SJCRH30 (cell line): ENCODE measurements at regions not wholly inside any gene's neighbourhood (a gene's known extent, or its start where the extent isn't known, plus 50 kb on each side); places are given as distances from the start of the nearest gene placed in this dataset.
"Not testable (repeated sequence)": the region's sequence is repeated elsewhere in the genome, so short reads cannot be mapped to it uniquely, and the experiment has no call there.

ENCODE experiments used
- DNase-seq, 2 experiments: peaks; one replicate each; pipeline ENCODE4 v3.0.0-alpha.2; 2015 to 2020
- H3K27ac ChIP-seq: fragments of 250-450 bp; sonication (Bioruptor Pico); 2 replicates; pipeline ENCODE4 v1.5.1; 2020; ENCODE audit warnings: mild to moderate bottlenecking, moderate library complexity
- H3K27me3 ChIP-seq: fragments of 250-450 bp; sonication (Bioruptor Pico); 2 replicates; pipeline ENCODE4 v1.5.1; 2020; ENCODE audit warnings: mild to moderate bottlenecking, moderate library complexity
- H3K36me3 ChIP-seq: fragments of 250-450 bp; sonication (Bioruptor Pico); 2 replicates; pipeline ENCODE4 v1.5.1; 2020; ENCODE audit warnings: mild to moderate bottlenecking, moderate library complexity
- H3K4me1 ChIP-seq: fragments of 250-450 bp; sonication (Bioruptor Pico); 2 replicates; pipeline ENCODE4 v1.5.1; 2020; ENCODE audit warnings: mild to moderate bottlenecking, moderate library complexity
- H3K4me3 ChIP-seq: fragments of 250-450 bp; sonication (Bioruptor Pico); 2 replicates; pipeline ENCODE4 v1.5.1; 2020; ENCODE audit warnings: mild to moderate bottlenecking, moderate library complexity
- H3K9me3 ChIP-seq: fragments of 250-450 bp; sonication (Bioruptor Pico); replicated peaks from 2 replicates; pipeline ENCODE4 v1.5.1; 2020; ENCODE audit warnings: mild to moderate bottlenecking, moderate library complexity

DNA sequence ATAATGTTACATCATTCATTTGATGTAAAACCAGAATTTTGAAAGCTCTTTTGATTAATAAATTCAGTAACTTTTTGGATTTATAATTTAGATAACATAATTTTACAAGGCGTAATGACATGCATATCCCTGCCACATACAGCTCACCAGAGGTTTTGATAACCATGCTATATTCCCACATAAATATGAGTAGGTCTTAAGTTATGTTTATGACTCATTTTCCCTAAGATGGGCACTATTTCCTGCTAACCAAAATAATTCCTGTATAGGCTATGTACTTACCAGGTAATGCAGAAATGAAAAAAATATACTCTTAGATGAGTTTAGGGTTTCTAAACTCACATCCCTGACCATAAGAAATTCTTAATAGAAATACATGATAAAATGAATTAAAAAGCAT, 93.9 kb upstream of the EDIL3 start:
- no peak for DNase-seq

DNA sequence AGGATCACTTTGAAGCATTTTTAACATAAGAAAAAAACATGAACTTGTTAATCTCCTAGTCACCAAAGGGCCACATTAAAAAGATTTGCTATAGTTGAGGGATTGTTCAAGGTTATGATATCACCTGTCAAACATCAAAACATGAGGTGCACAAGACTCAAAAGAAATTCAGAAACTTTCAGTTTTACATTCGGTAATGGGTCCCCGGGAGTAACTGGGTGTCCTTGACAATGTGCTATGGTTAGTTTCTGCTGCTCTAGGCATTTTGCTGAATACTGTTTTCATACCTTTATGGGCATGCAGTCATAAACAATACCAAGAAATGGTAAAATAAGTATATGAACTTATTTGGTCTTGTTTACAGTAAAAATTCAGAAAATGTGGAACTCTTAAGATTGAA, 92.8 kb upstream of the EDIL3 start:
- no peaks in the 10 kb centered on the region for H3K27me3 ChIP-seq
- no peak overlapping the region for H3K27ac ChIP-seq
- H3K4me3 ChIP-seq: no peak overlapping the region
- no peaks in the 10 kb centered on the region for H3K4me1 ChIP-seq
- no peak for DNase-seq
- H3K36me3 ChIP-seq: no peaks in the 10 kb centered on the region
- no peaks in the 10 kb centered on the region for H3K9me3 ChIP-seq

More for the DNA sequence above, 93.9 kb upstream of the EDIL3 start:
- H3K4me1 ChIP-seq: no peaks in the 10 kb centered on the region
- no peak overlapping the region for H3K4me3 ChIP-seq
- H3K9me3 ChIP-seq: no peaks in the 10 kb centered on the region
- H3K27me3 ChIP-seq: no peaks in the 10 kb centered on the region
- no peaks in the 10 kb centered on the region for H3K36me3 ChIP-seq
- no peak overlapping the region for H3K27ac ChIP-seq

DNA sequence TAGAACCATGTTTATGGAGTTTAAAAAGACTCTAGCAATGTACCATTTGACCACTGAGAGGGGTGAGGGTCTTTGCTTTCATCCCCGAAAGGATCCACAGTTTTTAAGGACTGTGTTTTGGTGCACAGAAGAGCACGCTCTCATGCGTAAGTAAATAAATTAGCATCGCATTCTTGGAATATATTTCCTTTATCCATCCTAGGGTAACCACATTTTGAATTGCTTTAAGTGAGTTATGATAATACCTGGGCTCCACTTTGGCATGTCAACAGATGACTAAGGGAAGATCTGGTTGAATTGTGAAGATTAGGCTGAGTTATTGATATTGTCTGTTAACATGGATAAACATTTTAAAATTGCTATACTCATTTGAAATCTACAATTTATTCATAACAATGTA, 89.4 kb upstream of the EDIL3 start:
- DNase-seq: no peak
- H3K27ac ChIP-seq: no peak overlapping the region

DNA sequence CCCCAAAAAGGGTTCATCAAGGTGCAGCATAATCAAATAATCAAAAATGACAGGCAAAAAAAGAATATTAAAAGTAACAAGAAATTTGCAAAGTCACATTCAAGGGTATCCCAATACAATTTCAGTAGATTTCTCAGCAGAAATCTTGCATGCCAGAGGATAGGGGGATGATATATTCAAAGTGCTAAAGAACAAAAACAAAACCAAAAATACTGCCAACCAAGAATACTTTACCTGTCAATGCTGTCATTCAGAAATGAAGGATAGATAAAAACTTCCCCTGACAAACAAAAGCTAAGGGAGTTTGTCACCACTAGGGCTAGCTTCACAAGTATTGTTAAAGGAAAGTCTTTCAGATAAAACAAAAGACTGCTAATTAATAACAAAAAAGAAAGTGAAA, 68.7 kb upstream of the EDIL3 start:
- no peak overlapping the region for H3K27ac ChIP-seq
- no peaks in the 10 kb centered on the region for H3K27me3 ChIP-seq
- H3K4me1 ChIP-seq: no peaks in the 10 kb centered on the region
- no peak overlapping the region for H3K4me3 ChIP-seq
- H3K36me3 ChIP-seq: no peaks in the 10 kb centered on the region
- no peak for DNase-seq
- peaks cover 16% of the 10 kb centered on the region for H3K9me3 ChIP-seq

More for the DNA sequence above, 89.4 kb upstream of the EDIL3 start:
- no peaks in the 10 kb centered on the region for H3K9me3 ChIP-seq
- H3K27me3 ChIP-seq: no peaks in the 10 kb centered on the region
- no peak overlapping the region for H3K4me3 ChIP-seq
- no peaks in the 10 kb centered on the region for H3K36me3 ChIP-seq
- no peaks in the 10 kb centered on the region for H3K4me1 ChIP-seq

DNA sequence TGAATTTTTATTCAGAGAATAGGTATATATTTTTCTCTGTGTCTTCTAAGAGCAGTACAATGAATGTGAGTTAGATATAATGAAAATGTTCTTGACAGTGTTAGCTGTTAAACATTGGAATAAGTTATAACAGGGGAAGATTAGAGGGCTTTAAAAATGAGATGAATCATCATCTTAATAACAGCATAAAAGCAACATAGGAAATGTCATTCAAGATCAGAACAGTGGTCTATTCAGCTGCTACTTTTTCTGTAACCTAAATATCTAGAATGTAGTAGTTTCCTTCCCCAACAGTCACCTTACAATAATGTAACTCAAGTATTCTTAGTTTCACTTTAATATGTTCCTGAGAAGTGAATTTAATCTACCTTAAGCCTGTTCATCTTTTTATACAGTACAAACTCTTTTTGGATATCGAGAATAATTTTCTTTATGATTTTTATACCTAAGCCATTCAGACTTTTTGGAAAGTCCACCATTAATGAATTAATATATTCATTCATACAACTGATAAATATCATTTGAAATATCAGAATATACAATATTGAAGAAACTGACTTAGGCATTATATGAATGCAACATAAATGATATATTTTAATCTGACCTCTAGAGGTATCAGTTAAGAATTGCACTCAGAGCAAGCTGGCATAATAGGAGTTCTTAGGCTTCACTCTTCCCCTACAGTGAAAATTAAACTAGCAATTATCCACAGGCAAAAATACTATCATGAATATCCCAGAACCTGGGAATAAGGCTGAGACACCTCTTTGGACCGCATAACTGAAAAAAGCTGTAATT, 66.1 kb upstream of the EDIL3 start:
- Histone ChIP-seq H3K4me1 (no peaks in the 10 kb centered on the region), H3K9me3 (peaks cover 16% of the 10 kb centered on the region), H3K27me3 (no peaks in the 10 kb centered on the region), H3K27ac (no peak overlapping the region), H3K36me3 (no peaks in the 10 kb centered on the region), H3K4me3 (no peak overlapping the region)
- DNase-seq: no peak

DNA sequence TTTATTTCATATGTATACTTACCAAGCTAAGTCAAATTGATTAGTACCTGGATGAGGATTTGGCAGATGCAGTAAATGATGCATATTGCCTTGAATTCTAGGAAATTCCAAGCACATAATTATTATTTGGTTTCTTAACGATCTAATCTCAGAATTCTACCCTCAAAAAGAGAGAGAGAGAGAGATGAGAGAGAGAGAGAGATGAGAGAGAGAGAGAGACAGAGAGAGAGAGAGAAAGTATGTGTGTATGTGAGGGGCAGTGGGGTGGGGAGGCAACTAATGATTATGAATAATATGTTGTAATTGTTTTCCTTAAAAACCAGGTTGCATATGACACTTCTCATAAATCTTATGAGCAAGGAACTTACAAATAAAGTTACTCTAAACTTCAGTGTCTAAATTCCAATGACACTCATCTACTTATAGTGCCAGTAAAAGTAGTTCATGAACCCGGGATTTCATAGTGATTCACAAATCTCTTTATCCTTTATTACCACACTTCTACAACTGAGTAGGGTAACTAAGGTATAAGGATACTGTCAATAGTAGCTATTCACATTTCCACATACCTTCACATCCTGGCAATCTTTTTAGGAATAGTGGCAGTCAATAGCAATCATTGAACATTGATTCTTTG, 60.5 kb upstream of the EDIL3 start:
- Histone ChIP-seq H3K4me1 (no peaks in the 10 kb centered on the region), H3K27ac (no peak overlapping the region), H3K36me3 (no peaks in the 10 kb centered on the region)

DNA sequence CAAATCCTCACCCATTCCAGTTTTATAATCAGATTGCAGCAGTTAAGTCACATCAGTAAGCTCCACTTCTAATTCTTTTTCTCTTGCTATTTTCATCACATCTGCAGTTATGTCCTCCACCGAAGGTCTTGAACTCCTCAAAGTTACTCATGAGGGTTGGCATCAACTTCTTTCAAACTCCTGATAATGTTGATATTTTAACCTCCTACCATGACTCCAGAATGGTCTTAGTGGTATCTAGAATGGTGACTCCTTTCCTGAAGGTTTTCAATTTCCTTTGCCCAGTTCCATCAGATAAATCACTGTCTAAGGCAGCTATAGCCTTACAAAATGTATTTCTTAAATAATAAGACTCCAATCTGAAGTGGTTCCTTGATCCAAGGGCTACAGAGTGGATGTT, 53.8 kb upstream of the EDIL3 start:
- H3K9me3 ChIP-seq: 0 out of 2 replicates have a peak, but pooled peaks cover 2% of the 10 kb centered on the region
- no peak overlapping the region for H3K4me3 ChIP-seq
- peaks cover 16% of the 10 kb centered on the region for H3K4me1 ChIP-seq
- no peak overlapping the region for H3K27ac ChIP-seq
- H3K36me3 ChIP-seq: no peaks in the 10 kb centered on the region
- no peak for DNase-seq
- H3K27me3 ChIP-seq: no peaks in the 10 kb centered on the region

More for the DNA sequence above, 60.5 kb upstream of the EDIL3 start:
- Histone ChIP-seq H3K27me3 (no peaks in the 10 kb centered on the region), H3K9me3 (no peaks in the 10 kb centered on the region), H3K4me3 (no peak overlapping the region)
- DNase-seq: no peak

DNA sequence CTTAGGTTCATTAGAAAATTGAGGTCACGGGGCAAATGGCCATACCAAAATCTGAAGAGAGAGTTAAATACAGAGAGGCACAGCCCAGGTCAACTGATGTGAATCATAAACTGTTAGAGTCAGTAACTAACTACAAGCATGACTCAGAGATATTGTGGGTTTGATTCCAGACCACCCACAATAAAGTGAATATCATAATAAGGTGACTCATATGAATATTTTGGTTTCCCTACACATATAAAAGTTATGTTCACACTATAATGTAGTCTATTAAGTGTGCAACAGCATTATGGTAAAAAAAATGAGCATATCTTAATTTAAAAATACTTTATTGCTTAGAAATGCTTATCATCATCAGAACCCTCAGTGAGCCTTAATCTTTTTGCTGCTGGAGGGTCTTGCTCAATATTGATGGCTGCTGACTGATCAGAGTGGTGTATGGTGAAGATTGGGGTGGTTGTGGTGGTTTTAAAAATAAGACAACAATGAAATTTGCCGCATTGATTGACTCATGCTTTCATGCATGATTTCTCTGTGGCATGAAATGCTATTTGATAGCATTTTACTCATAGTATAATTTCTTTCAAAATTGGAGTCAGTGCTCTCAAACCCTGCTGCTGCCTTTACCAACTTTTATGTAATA, 53.1 kb upstream of the EDIL3 start:
- no peak overlapping the region for H3K4me3 ChIP-seq
- no peaks in the 10 kb centered on the region for H3K27me3 ChIP-seq
- no peaks in the 10 kb centered on the region for H3K36me3 ChIP-seq
- H3K9me3 ChIP-seq: 0 out of 2 replicates have a peak, but pooled peaks cover 2% of the 10 kb centered on the region
- peak overlapping the region; percentile 29; the same call in 1 of the 2 replicates for H3K27ac ChIP-seq
- peaks cover 16% of the 10 kb centered on the region for H3K4me1 ChIP-seq
- DNase-seq: peak; percentile 21 to 45

DNA sequence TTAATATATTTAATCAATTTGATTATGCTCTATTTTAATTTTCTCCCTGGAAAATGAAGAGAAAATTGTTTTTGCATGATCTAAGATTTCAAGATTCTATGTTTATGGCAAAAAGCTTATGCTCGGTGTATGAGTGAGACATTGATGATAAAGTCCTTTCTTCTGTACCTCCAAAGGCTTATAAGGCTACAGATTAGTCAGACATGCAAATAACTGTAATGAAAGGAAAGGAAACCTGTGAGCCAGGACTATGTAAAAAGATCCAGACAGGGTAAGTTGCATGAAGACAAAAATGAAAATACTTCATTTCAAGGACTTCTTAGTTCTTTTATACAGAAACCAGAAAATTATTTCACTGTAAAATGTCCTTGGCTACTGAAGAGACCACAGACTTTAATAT, 52.2 kb upstream of the EDIL3 start:
- Histone ChIP-seq H3K27ac (no peak overlapping the region; the same call in 1 of the 2 replicates), H3K4me3 (no peak overlapping the region), H3K27me3 (no peaks in the 10 kb centered on the region), H3K4me1 (peaks cover 16% of the 10 kb centered on the region), H3K9me3 (0 out of 2 replicates have a peak, but pooled peaks cover 2% of the 10 kb centered on the region), H3K36me3 (no peaks in the 10 kb centered on the region)
- DNase-seq: no peak

DNA sequence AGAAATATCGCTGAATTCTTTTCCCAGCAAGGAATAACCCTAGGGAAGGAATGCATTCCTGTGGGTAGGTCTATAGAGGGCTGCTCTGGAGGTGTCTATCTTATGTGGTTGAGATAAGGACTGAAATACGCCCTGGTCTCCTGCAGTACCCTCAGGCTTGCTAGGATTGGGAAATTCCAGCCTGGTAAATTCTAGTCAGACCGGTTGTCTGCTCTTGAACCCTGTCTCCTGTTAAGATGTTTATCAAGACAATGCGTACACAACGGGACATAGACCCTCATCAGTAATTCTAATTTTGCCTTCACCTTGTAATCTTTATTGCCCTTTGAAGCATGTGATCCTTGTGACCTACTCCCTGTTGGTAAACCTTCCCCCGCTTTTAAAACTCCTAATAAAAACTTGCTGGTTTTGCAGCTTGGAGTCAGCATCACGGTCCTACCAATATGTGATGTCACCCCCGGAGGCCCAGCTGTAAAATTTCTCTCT, 51.2 kb upstream of the EDIL3 start:
- peak overlapping the region; percentile 8; the same call in 1 of the 2 replicates for H3K27ac ChIP-seq
- peaks cover 16% of the 10 kb centered on the region for H3K4me1 ChIP-seq
- not testable (repeated sequence) for H3K27me3 ChIP-seq

More for the DNA sequence above, 51.2 kb upstream of the EDIL3 start:
- peak; percentile 22 to 39 for DNase-seq
- not testable (repeated sequence) for H3K4me3 ChIP-seq, H3K36me3 ChIP-seq, H3K9me3 ChIP-seq
